ENCODE measurements at regions not wholly inside any gene's neighbourhood (a gene's known extent, or its start where the extent isn't known, plus 50 kb on each side); places are given as distances from the start of the nearest gene placed in this dataset.
"Not testable (repeated sequence)": the region's sequence is repeated elsewhere in the genome, so short reads cannot be mapped to it uniquely, and the experiment has no call there.

DNA sequence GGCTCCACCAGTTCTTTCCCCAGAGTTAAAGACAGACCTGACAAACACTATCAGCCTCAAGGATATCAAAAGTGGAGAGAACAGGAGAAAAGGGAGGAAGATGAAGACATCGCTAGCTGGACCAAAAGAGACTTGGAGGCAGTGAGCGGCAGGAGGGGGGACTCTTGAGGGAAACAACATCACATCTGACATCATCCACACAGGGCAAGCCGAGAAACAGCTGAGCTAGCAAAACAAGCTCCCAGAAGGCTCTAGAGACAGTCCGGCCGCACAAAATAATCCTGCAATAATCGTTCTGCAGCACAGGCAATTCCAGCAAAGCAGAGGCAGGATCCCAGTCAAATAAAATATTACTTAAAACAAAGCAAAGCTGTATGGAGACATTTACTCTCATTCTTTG, 239.8 kb downstream of the EN1 start:
- DNase-seq: no peak

- DNase-seq: no peak
Observed at GRCh38 chr2:118604811-118605210, 242.6 kb downstream of the EN1 start.

GRCh38 chr2:118604371-118604770, 243.1 kb downstream of the EN1 start:
- DNase-seq: no peak

DNA sequence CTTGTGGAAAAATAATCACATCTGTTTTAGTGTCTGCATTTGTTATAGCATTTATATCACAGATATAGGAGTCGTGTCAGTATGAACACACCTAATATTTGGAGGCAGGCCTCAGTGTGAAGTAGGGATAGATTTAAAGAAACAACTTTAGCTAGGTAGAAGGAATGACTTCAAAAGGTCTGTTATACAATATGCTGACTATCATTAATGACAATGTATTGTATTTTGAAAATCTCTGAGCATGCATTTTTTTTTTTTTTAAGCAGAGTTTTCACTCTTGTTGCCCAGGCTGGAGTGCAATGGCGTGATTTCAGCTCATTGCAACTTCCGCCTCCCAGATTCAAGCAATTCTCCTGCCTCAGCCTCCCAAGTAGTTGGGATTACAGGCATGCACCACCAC, 248.3 kb downstream of the EN1 start:
- DNase-seq: no peak

DNA sequence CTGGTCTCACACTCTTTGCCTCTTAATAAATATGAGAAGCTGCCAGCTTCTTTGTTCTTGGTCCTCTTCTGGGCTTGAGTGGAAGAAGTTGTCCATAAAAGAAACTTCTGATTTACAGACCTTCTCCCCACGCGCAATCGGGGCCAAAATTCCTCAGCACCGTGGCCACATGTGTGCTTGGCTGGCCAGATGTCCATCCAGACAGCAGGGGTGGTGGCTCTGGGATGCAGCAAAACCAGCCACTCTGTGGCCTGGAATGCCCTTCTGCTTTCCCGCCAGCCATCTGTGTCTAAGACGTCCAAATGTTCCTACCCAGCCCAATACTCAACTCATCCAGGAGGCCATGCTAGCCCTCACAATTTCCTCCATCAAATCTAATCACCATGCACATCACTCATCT, 250.8 kb downstream of the EN1 start:
- DNase-seq: no peak

DNA sequence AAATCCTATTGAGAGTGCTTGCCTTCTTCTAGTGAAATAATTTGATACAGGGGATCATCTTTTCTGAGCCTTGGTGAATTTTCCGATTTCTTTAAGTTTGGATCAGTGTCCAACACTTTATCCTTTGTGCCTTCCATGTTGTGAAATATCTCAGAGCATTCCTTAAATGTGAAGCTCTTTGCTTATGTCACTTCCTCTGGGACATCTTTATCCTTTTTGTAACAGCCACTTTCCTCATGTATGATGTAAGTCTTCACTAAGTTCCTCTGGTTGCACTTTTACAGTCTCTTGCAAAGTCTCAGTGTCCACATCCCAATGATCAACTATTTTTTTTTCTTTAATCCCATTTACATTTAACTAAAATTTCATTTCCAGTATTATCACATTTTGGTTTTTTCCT, 254.2 kb downstream of the EN1 start:
- DNase-seq: no peak

DNA sequence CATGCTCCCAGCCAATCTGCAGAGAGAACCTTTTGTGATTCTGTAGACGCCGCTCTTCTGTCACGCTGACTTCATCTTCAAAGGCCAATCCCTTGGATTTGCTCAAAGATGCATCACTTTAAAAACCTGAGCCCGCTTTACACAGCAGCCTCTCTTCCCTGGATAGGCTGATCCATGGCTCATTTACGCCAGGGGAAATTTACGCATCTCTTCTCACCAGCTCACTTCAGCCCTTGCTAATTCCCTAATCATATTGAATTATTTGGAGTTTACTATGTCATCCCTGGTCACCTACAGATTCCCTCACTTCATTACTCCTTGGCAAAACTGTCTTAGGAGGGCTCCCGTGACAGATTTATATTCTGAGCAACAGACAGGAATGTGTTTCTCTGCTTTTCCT, 256.2 kb downstream of the EN1 start:
- no peak for DNase-seq

DNA sequence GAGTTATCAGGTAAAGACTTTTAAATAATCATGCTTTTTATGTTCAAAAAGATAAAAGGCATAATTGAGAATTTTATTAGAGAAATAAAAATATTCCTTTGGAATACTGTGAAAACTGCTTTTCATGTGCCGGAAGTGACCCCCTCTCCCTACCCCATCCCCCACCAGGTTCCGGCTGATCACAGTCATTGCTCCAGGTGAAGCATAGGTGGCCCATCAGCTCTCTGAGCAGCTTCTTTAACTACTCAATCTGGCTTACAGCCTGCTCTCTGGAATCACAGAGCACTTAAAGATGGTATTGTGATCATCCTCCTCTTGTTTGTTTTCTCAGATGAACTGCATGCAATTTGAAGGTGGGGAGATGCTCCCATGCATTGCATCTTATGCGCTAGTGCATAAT, 257.7 kb downstream of the EN1 start:
- no peak for DNase-seq

GRCh38 chr2:118588850-118589249, 258.6 kb downstream of the EN1 start:
- no peak for DNase-seq

- no peak for DNase-seq
Observed at GRCh38 chr2:118586312-118586711, 261.1 kb downstream of the EN1 start.

DNA sequence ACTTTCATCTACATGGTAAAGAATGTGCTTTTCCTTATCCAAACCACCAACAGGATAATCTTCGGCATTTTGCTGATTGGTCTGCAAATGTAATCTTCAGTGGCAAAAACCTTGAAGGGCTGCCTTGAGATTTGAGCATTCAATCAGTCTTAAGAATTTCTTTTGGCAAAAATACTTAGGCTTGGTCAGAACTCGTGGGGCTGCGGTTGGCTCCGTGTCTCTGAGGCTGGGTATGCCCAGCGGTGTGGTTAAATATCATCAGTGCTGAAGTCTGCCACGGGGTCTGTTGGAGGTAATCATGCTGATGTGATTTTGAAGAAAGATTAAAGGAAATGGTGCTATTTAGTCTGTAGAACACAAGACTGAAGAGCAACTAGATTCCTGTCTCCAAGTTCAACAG, 262.6 kb downstream of the EN1 start:
- no peak for DNase-seq

- DNase-seq: no peak
Observed at GRCh38 chr2:118584062-118584749, 263.2 kb downstream of the EN1 start.

- no peak for DNase-seq
Observed at GRCh38 chr2:118582058-118582457, 265.4 kb downstream of the EN1 start.

GRCh38 chr2:118580651-118581050, 266.8 kb downstream of the EN1 start:
- DNase-seq: no peak

GRCh38 chr2:118580107-118580506, 267.3 kb downstream of the EN1 start:
- no peak for DNase-seq

DNA sequence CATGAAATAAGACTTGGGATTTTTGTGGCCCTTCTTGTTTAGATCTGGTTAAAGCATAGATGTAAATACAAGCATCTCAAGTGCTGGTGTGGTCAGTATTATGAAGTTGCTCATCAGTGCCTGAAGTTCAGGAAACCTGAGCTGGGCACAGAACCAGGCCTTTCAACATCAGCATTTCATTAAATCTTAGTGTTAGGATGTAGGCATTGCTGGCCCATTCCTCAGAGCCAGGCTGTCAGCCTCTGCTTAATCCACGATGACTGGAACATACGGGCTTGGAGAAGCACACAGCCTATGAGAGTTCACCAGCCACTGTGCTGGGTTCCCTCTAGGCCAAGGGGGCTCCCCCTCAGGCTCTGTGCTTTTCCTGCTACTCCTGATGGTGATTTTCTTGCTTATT, 270.2 kb downstream of the EN1 start:
- no peak for DNase-seq

- DNase-seq: no peak
Observed at GRCh38 chr2:118576109-118576855, 271.2 kb downstream of the EN1 start.

- DNase-seq: not testable (repeated sequence)
Observed at GRCh38 chr2:118572380-118572779, 275.1 kb downstream of the EN1 start.

DNA sequence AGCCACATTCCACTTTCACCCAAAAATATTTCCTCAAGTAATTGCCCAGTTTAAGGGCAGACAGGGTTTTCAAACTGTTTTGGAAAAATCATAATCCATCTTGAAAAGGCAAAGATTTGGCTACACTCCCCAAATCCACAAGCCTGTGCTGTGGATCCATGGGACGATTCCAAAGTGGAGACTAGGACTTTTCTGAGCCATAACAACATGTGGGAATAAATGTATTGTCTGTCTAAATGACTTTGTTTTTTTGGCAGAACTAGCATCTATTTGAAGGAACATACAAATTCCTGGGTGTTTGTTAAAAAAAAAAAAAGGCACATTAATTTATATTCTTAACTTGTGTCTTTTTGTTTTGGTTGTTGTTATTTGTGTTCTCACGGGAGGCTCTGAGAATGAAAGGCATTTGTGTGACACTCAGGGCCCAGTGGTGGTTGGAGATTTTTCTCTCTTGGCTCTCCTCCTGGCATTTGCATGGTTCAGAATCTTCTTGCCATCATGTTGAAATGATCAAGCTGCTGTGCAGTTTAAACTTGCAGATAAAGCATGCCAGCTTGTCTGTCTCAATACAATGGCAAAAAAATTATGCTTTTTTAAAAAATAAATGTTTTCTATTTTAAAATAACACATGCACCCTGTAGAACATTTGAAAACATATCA, 277.4 kb downstream of the EN1 start:
- DNase-seq: no peak

GRCh38 chr2:118568700-118569099, 278.7 kb downstream of the EN1 start:
- no peak for DNase-seq

DNA sequence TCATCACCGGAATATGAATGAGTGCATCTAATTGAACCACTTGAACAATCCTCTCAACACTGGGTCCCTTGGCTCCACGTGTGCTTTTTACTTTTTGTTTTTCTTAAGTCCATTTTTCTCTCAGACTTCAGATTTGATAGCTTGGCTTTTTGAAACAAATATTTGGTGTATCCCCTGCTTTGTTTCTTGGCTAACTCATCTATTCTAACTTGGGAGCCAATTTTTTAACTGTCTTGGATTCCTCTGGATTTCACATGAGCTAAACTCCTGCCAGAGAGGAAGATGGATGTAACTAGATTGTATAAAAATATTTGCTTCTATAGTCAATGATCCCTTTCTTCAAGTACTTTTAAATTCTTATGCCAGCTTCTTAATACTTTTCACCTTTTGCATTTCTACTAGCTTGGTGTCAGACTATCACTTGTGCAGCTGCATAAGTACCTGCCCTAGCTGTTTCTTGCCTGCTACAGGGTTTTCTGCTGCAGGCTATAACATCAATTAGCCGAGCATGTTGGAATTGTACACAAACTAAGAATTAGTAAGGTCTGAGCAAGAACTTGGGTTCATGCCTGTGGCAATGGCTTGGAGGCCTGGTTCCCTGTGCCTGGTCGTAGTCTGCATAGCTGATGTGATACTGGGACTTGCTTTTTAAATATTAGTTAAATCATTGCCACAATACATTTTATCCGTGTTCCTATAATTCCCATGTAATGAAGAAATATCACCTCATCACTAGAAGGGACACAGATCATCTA, 281.5 kb downstream of the EN1 start:
- DNase-seq: no peak

GRCh38 chr2:118565301-118565700, 282.1 kb downstream of the EN1 start:
- DNase-seq: no peak

DNA sequence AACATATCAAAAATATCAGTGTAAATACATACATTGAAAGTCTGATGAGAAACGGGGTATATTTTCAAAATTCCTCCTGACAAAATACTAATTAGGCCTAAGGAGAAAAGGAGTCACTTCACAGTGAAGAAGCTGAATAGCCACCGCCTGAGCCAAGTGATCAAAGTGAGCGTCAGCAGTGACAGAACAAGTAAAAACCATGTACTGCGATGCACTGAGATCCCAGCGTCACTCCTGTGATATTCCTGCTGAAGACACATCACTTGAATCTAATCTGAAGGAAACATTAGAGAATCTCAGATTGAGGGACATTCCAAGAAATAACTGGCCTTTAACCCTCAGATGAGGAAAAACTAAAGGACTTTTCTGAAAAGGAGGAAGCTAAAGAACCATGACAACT, 285.3 kb downstream of the EN1 start:
- no peak for DNase-seq
